Activated CD8-positive, alpha-beta T cell treated with anti-CD3 and anti-CD28 coated beads for 36 hours (primary cell): ENCODE measurements at regions not wholly inside any gene's neighbourhood (a gene's known extent, or its start where the extent isn't known, plus 50 kb on each side); places are given as distances from the start of the nearest gene placed in this dataset.

Experiments used
- ATAC-seq: fragments of 200-7000 bp; cut with Tn5 transposase; one replicate; pipeline ENCODE4 v1.10.0; 2021; ENCODE audit warnings: mild to moderate bottlenecking, moderate library complexity
- CTCF ChIA-PET: fragments of 350-600 bp; sonication (Branson Sonifier 250); formaldehyde crosslinking; loops from one replicate; lab custom pipeline; 2021; ENCODE audit warnings: antibody characterized with exemption; lab: Charles Lee
- POLR2A ChIA-PET: fragments of 350-600 bp; sonication (Branson Sonifier 250); formaldehyde crosslinking; loops from one replicate; lab custom pipeline; 2021; ENCODE audit warnings: antibody characterized with exemption; lab: Charles Lee
- DNase-seq: peaks from one replicate; pipeline ENCODE4 v3.0.0-alpha.2; 2020
- H3K27ac Mint-ChIP-seq: one replicate; pipeline ENCODE4 v1.8.0; 2021; ENCODE audit warnings: mild to moderate bottlenecking, mixed read lengths
- H3K27me3 Mint-ChIP-seq: one replicate; pipeline ENCODE4 v1.8.0; 2021; ENCODE audit warnings: mixed read lengths
- H3K36me3 Mint-ChIP-seq: one replicate; pipeline ENCODE4 v1.8.0; 2021; ENCODE audit warnings: low read depth, mixed read lengths
- H3K4me1 Mint-ChIP-seq: one replicate; pipeline ENCODE4 v1.8.0; 2021; ENCODE audit warnings: low read depth, mixed read lengths
- H3K4me3 Mint-ChIP-seq: one replicate; pipeline ENCODE4 v1.8.0; 2021; ENCODE audit warnings: mild to moderate bottlenecking, moderate library complexity, mixed read lengths
- H3K9me3 Mint-ChIP-seq: one replicate; pipeline ENCODE4 v1.8.0; 2021; ENCODE audit warnings: mixed read lengths
- intact Hi-C: fragments of 100-400 bp; cut with micrococcal nuclease; formaldehyde crosslinking; loops from one replicate; pipeline ENCODE4 v1.10.0; 2022
- TF ChIP-seq, protein P1 (sequence below): fragments of 200-600 bp; IDR thresholded peaks from one replicate; pipeline ENCODE4 v1.8.0; 2022; ENCODE audit warnings: antibody characterized with exemption, mild to moderate bottlenecking

DNA sequence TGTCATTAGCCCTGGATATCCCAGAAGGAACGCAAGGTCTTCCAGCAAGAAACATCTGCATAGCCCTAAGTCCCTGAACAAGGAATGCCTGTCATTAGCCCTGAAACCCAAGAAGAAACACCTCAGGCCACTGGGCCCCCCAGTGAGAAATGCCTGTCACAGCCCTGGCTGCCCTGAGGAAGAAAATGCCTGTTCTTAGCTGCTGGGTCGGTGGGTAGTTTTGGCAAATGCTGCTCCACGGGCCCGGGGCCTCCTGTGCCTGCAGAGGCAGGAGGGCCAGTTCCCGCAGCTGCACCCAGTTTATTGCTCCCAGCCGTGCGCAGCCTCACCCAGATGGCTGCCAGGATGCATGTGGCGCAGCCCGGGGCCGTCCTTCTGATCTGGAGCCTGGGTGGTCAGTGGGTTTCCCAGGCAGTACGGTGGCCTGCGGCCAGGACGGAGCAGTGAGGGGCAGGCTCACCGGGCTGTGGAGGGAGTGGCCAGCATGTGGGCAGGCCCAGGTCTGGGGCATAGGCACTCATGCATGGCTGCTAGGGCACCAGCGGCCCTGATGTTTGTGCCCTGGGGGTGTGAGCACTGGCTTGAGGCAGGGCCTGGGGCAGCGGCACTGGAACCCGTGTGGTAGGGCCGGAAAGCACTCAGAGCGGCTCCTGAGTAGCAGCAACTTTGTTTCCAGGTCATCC is 219.0 kb downstream of the ERMARD start:
- DNase-seq (no peak), ATAC-seq (no peak)
- no peaks in the 10 kb centered on the region for H3K36me3 Mint-ChIP-seq
- H3K27ac Mint-ChIP-seq: no peak overlapping the region
- H3K4me1 Mint-ChIP-seq: no peaks in the 10 kb centered on the region
- ChIA-PET CTCF (no interaction called here), POLR2A (no interaction called here)
- TF ChIP-seq, protein P1, sequence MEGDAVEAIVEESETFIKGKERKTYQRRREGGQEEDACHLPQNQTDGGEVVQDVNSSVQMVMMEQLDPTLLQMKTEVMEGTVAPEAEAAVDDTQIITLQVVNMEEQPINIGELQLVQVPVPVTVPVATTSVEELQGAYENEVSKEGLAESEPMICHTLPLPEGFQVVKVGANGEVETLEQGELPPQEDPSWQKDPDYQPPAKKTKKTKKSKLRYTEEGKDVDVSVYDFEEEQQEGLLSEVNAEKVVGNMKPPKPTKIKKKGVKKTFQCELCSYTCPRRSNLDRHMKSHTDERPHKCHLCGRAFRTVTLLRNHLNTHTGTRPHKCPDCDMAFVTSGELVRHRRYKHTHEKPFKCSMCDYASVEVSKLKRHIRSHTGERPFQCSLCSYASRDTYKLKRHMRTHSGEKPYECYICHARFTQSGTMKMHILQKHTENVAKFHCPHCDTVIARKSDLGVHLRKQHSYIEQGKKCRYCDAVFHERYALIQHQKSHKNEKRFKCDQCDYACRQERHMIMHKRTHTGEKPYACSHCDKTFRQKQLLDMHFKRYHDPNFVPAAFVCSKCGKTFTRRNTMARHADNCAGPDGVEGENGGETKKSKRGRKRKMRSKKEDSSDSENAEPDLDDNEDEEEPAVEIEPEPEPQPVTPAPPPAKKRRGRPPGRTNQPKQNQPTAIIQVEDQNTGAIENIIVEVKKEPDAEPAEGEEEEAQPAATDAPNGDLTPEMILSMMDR: no peak
- H3K4me3 Mint-ChIP-seq: no peak overlapping the region
- intact Hi-C loops: no loop called here
- H3K9me3 Mint-ChIP-seq: no peaks in the 10 kb centered on the region
- peaks cover 3% of the 10 kb centered on the region for H3K27me3 Mint-ChIP-seq

GRCh38 chr6:169969372-169970099 is 218.1 kb downstream of the ERMARD start:
- Mint-ChIP-seq H3K4me3 (no peak overlapping the region), H3K36me3 (no peaks in the 10 kb centered on the region), H3K4me1 (no peaks in the 10 kb centered on the region), H3K9me3 (no peaks in the 10 kb centered on the region), H3K27me3 (no peaks in the 10 kb centered on the region), H3K27ac (no peak overlapping the region)
- TF ChIP-seq, protein P1: no peak
- ATAC-seq (no peak), DNase-seq (no peak)
- POLR2A ChIA-PET: no interaction called here
- intact Hi-C loops: no loop called here
- CTCF ChIA-PET: interaction anchor here (1.9 kb wide), 1 partner anchor 18 kb away, joined by 7 read pairs; no protein-coding TSS in a partner anchor

GRCh38 chr6:169968541-169969270 is 217.3 kb downstream of the ERMARD start:
- H3K36me3 Mint-ChIP-seq: no peaks in the 10 kb centered on the region
- H3K4me1 Mint-ChIP-seq: no peaks in the 10 kb centered on the region
- ATAC-seq: no peak
- H3K9me3 Mint-ChIP-seq: no peaks in the 10 kb centered on the region
- POLR2A ChIA-PET: no interaction called here
- H3K27ac Mint-ChIP-seq: no peak overlapping the region
- CTCF ChIA-PET: interaction anchor here (1.9 kb wide), 1 partner anchor 17 kb away, joined by 7 read pairs; no protein-coding TSS in a partner anchor
- no peak for DNase-seq
- intact Hi-C loops: no loop called here
- H3K27me3 Mint-ChIP-seq: no peaks in the 10 kb centered on the region
- TF ChIP-seq, protein P1: no peak
- H3K4me3 Mint-ChIP-seq: no peak overlapping the region

- ATAC-seq (peak; percentile 20), DNase-seq (peak; percentile 25)
- Mint-ChIP-seq H3K27ac (no peak overlapping the region), H3K27me3 (no peaks in the 10 kb centered on the region), H3K4me1 (no peaks in the 10 kb centered on the region), H3K9me3 (no peaks in the 10 kb centered on the region), H3K4me3 (no peak overlapping the region), H3K36me3 (no peaks in the 10 kb centered on the region)
- POLR2A ChIA-PET: interaction anchor here (0.8 kb wide), 1 partner anchor 12 kb away, joined by 3 read pairs; no protein-coding TSS in a partner anchor
- CTCF ChIA-PET: interaction anchor here (1.9 to 5.7 kb wide), 2 partner anchors 16 to 17 kb away, joined by 7 to 24 read pairs; no protein-coding TSS in a partner anchor
- TF ChIP-seq, protein P1: no peak
- intact Hi-C loops: no loop called here
Measured at GRCh38 chr6:169967687-169968086, 216.3 kb downstream of the ERMARD start.
